Parathyroid adenoma (tissue), 2 donors: ENCODE measurements at regions not wholly inside any gene's neighbourhood (a gene's known extent, or its start where the extent isn't known, plus 50 kb on each side); places are given as distances from the start of the nearest gene placed in this dataset.

Source experiments
- H2AFZ ChIP-seq: fragments of 300-600 bp; sonication (generic); one replicate; pipeline ENCODE4 v1.7.0; 2017; ENCODE audit warnings: antibody characterized with exemption, mild to moderate bottlenecking
- H3K27ac ChIP-seq: fragments of 300-600 bp; sonication (generic); one replicate; pipeline ENCODE4 v1.7.0; 2017
- H3K27me3 ChIP-seq: fragments of 300-600 bp; sonication (generic); one replicate; pipeline ENCODE4 v1.7.0; 2017; ENCODE audit warnings: low read length; ENCODE audit not compliant: control insufficient read depth, insufficient read depth
- H3K36me3 ChIP-seq: fragments of 300-600 bp; sonication (generic); one replicate; pipeline ENCODE4 v1.7.0; 2017; ENCODE audit warnings: low read length; ENCODE audit not compliant: control insufficient read depth, insufficient read depth
- H3K4me1 ChIP-seq: fragments of 300-600 bp; sonication (generic); one replicate; pipeline ENCODE4 v1.7.0; 2017; ENCODE audit warnings: control low read depth
- H3K4me2 ChIP-seq: fragments of 300-600 bp; sonication (generic); one replicate; pipeline ENCODE4 v1.7.0; 2017; ENCODE audit warnings: low read length
- H3K4me3 ChIP-seq: fragments of 300-600 bp; sonication (generic); one replicate; pipeline ENCODE4 v1.7.0; 2017; ENCODE audit warnings: low read depth, low read length
- H3K79me2 ChIP-seq: fragments of 300-600 bp; sonication (generic); one replicate; pipeline ENCODE4 v1.7.0; 2017; ENCODE audit warnings: control low read depth
- H3K9ac ChIP-seq: fragments of 300-600 bp; sonication (generic); one replicate; pipeline ENCODE4 v1.7.0; 2017; ENCODE audit warnings: mild to moderate bottlenecking
- H3K9me3 ChIP-seq: fragments of 300-600 bp; sonication (generic); one replicate; pipeline ENCODE4 v1.7.0; 2017; ENCODE audit warnings: low read length; ENCODE audit not compliant: control insufficient read depth
- CTCF ChIP-seq: fragments of 300-600 bp; sonication (generic); IDR thresholded peaks from one replicate; pipeline ENCODE4 v1.7.0; 2017; ENCODE audit warnings: antibody characterized with exemption, mild to moderate bottlenecking
- donor health status: primary hyperparathyroidism.

GRCh38 chr2:144310889-144311608 is 208.9 kb downstream of the ZEB2 start:
- H3K27ac ChIP-seq, result no peak overlapping the region
- H3K9ac ChIP-seq, result no peak overlapping the region
- H3K36me3 ChIP-seq, result no peaks in the 10 kb centered on the region
- H3K4me1 ChIP-seq, result no peaks in the 10 kb centered on the region
- H2AFZ ChIP-seq, result no peak overlapping the region
- no peaks in the 10 kb centered on the region for H3K79me2 ChIP-seq
- no peak for TF ChIP-seq CTCF
- H3K9me3 ChIP-seq, result no peaks in the 10 kb centered on the region
- H3K4me2 ChIP-seq, result no peak overlapping the region
- H3K27me3 ChIP-seq, result no peaks in the 10 kb centered on the region
- no peak overlapping the region for H3K4me3 ChIP-seq

GRCh38 chr2:144310484-144310883 is 209.4 kb downstream of the ZEB2 start:
- Histone ChIP-seq H2AFZ (no peak overlapping the region), H3K4me3 (no peak overlapping the region), H3K79me2 (no peaks in the 10 kb centered on the region), H3K4me1 (no peaks in the 10 kb centered on the region), H3K27ac (no peak overlapping the region), H3K4me2 (no peak overlapping the region), H3K9me3 (no peaks in the 10 kb centered on the region), H3K27me3 (no peaks in the 10 kb centered on the region), H3K36me3 (no peaks in the 10 kb centered on the region), H3K9ac (no peak overlapping the region)
- TF ChIP-seq CTCF, result no peak

DNA sequence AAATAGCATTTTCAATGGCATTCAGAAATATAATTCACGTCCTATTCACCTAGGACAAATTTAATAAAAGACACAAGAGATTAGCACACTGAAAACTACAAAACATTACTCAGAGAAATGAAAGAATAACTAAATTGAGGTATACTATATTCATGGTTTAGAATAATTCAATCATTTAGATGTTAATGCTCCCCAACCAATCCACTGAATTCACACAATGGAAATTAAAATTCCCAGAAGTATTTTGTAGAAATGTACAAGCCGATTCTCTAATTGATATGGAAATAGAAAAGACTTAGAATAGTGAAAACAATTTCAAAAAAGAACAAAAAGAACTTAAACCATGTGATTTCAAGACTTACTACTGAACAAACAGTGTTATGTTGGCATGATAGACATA is 212.2 kb downstream of the ZEB2 start:
- H3K27me3 ChIP-seq, result no peaks in the 10 kb centered on the region
- no peaks in the 10 kb centered on the region for H3K9me3 ChIP-seq
- TF ChIP-seq CTCF, result no peak
- H3K27ac ChIP-seq, result no peak overlapping the region
- no peaks in the 10 kb centered on the region for H3K79me2 ChIP-seq
- no peaks in the 10 kb centered on the region for H3K36me3 ChIP-seq
- no peak overlapping the region for H3K4me3 ChIP-seq
- no peak overlapping the region for H3K4me2 ChIP-seq
- H2AFZ ChIP-seq, result no peak overlapping the region
- no peaks in the 10 kb centered on the region for H3K4me1 ChIP-seq
- H3K9ac ChIP-seq, result no peak overlapping the region

GRCh38 chr2:144304202-144304601 is 215.7 kb downstream of the ZEB2 start:
- H3K27me3 ChIP-seq, result no peaks in the 10 kb centered on the region
- H3K27ac ChIP-seq, result no peak overlapping the region
- TF ChIP-seq CTCF, result no peak
- H2AFZ ChIP-seq, result no peak overlapping the region
- H3K36me3 ChIP-seq, result no peaks in the 10 kb centered on the region
- H3K4me2 ChIP-seq, result no peak overlapping the region
- H3K4me1 ChIP-seq, result no peaks in the 10 kb centered on the region
- H3K4me3 ChIP-seq, result no peak overlapping the region
- no peaks in the 10 kb centered on the region for H3K9me3 ChIP-seq
- no peak overlapping the region for H3K9ac ChIP-seq
- peaks cover 3% of the 10 kb centered on the region for H3K79me2 ChIP-seq

DNA sequence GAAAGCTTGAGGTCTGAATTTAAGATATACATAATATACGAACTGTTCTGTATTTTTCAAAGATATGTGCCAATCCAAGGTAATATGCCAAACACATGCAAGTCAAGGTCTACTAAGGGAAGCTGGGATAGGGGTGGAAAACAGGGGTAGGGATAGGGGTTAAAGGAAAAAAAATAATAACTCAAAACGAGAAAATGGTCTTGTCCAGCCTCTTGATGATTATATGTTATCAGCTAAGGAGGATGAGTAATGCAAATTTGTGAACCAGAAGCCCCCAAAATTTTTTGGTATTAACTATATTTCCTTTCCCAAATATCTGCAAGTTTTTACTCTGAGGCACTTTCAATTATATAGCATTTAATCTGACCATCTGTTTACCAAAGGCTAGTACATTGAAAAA is 219.3 kb downstream of the ZEB2 start:
- Histone ChIP-seq H3K4me2 (no peak overlapping the region), H3K27me3 (no peaks in the 10 kb centered on the region), H2AFZ (no peak overlapping the region), H3K79me2 (peaks cover 7% of the 10 kb centered on the region), H3K4me1 (no peaks in the 10 kb centered on the region), H3K27ac (no peak overlapping the region), H3K9ac (no peak overlapping the region), H3K4me3 (no peak overlapping the region), H3K36me3 (no peaks in the 10 kb centered on the region), H3K9me3 (no peaks in the 10 kb centered on the region)
- TF ChIP-seq CTCF, result no peak
